MM.1S (cell line): ENCODE measurements at regions not wholly inside any gene's neighbourhood (a gene's known extent, or its start where the extent isn't known, plus 50 kb on each side); places are given as distances from the start of the nearest gene placed in this dataset.

Source experiments
- DNase-seq: peaks from one replicate; pipeline ENCODE4 v3.0.0-alpha.2; 2015
- H2AFZ ChIP-seq: fragments of 300-600 bp; sonication (generic); 2 replicates; pipeline ENCODE4 v1.6.0; 2016; ENCODE audit warnings: antibody characterized with exemption, low read length
- H3F3A ChIP-seq: fragments of 300-600 bp; sonication (generic); 2 replicates; pipeline ENCODE4 v1.6.1; 2016; ENCODE audit warnings: mild to moderate bottlenecking, antibody characterized with exemption, low read length, moderate library complexity, mixed read lengths; ENCODE audit not compliant: insufficient read depth
- H3K27ac ChIP-seq: fragments of 300-600 bp; sonication (generic); 2 replicates; pipeline ENCODE4 v1.5.1; 2016; ENCODE audit warnings: mild to moderate bottlenecking, low read length
- H3K27me3 ChIP-seq: fragments of 300-600 bp; sonication (generic); replicated peaks from 2 replicates; pipeline ENCODE4 v1.6.0; 2016; ENCODE audit warnings: low read length; ENCODE audit not compliant: insufficient read depth
- H3K36me3 ChIP-seq: fragments of 300-600 bp; sonication (generic); replicated peaks from 2 replicates; pipeline ENCODE4 v1.6.1; 2016; ENCODE audit warnings: mild to moderate bottlenecking, low read length, mixed read lengths; ENCODE audit not compliant: insufficient read depth
- H3K4me1 ChIP-seq: fragments of 300-600 bp; sonication (generic); 2 replicates; pipeline ENCODE4 v1.6.1; 2016; ENCODE audit warnings: low read length, mixed read lengths
- H3K4me2 ChIP-seq: fragments of 300-600 bp; sonication (generic); 2 replicates; pipeline ENCODE4 v1.6.0; 2016; ENCODE audit warnings: low read depth, low read length
- H3K4me3 ChIP-seq: fragments of 300-600 bp; sonication (generic); 2 replicates; pipeline ENCODE4 v1.5.1; 2016; ENCODE audit warnings: low read length, mixed read lengths
- H3K79me2 ChIP-seq: fragments of 300-600 bp; sonication (generic); 2 replicates; pipeline ENCODE4 v1.6.1; 2016; ENCODE audit warnings: mixed run types, low read length, mixed read lengths
- H3K9ac ChIP-seq: fragments of 300-600 bp; sonication (generic); 2 replicates; pipeline ENCODE4 v1.6.1; 2016; ENCODE audit warnings: low read length, mixed read lengths
- H3K9me2 ChIP-seq: fragments of 300-600 bp; sonication (generic); replicated peaks from 2 replicates; pipeline ENCODE4 v1.6.1; 2016; ENCODE audit warnings: mild to moderate bottlenecking, low read length, mixed read lengths; ENCODE audit not compliant: insufficient read depth
- H3K9me3 ChIP-seq: fragments of 300-600 bp; sonication (generic); replicated peaks from 2 replicates; pipeline ENCODE4 v1.6.1; 2016; ENCODE audit warnings: mild to moderate bottlenecking, low read length, mixed read lengths; ENCODE audit not compliant: insufficient read depth
- H4K20me1 ChIP-seq: fragments of 300-600 bp; sonication (generic); 2 replicates; pipeline ENCODE4 v1.6.1; 2016; ENCODE audit warnings: mild to moderate bottlenecking, low read length, moderate library complexity, mixed read lengths; ENCODE audit not compliant: insufficient read depth
- EZH2 ChIP-seq: fragments of 300-600 bp; sonication (generic); optimal IDR thresholded peaks from 2 replicates; pipeline ENCODE3; 2017; ENCODE audit warnings: low read depth, mild to moderate bottlenecking, antibody characterized with exemption, low read length, mixed read lengths
- EZH2phosphoT487 ChIP-seq: fragments of 300-600 bp; sonication (generic); IDR thresholded peaks from 2 replicates; pipeline ENCODE4 v1.6.1; 2018; ENCODE audit warnings: antibody characterized with exemption, low read length
- TF ChIP-seq, protein P1 (sequence below): fragments of 300-600 bp; sonication (generic); IDR thresholded peaks from 2 replicates; pipeline ENCODE4 v1.5.1; 2016; ENCODE audit warnings: antibody characterized with exemption, low read length, mixed read lengths

GRCh38 chr11:15769203-15769602 lies 587.1 kb downstream of the SOX6 start:
- Histone ChIP-seq H3K9me2 (no peaks in the 10 kb centered on the region), H3K79me2 (no peaks in the 10 kb centered on the region), H2AFZ (no peak overlapping the region), H3K27me3 (no peaks in the 10 kb centered on the region), H4K20me1 (no peaks in the 10 kb centered on the region), H3K9me3 (no peaks in the 10 kb centered on the region), H3K27ac (no peak overlapping the region), H3K4me3 (no peak overlapping the region), H3F3A (no peaks in the 10 kb centered on the region), H3K9ac (no peak overlapping the region), H3K36me3 (no peaks in the 10 kb centered on the region), H3K4me2 (no peak overlapping the region), H3K4me1 (no peaks in the 10 kb centered on the region)
- TF ChIP-seq EZH2phosphoT487, result no peak
- no peak for TF ChIP-seq EZH2
- TF ChIP-seq, protein P1, sequence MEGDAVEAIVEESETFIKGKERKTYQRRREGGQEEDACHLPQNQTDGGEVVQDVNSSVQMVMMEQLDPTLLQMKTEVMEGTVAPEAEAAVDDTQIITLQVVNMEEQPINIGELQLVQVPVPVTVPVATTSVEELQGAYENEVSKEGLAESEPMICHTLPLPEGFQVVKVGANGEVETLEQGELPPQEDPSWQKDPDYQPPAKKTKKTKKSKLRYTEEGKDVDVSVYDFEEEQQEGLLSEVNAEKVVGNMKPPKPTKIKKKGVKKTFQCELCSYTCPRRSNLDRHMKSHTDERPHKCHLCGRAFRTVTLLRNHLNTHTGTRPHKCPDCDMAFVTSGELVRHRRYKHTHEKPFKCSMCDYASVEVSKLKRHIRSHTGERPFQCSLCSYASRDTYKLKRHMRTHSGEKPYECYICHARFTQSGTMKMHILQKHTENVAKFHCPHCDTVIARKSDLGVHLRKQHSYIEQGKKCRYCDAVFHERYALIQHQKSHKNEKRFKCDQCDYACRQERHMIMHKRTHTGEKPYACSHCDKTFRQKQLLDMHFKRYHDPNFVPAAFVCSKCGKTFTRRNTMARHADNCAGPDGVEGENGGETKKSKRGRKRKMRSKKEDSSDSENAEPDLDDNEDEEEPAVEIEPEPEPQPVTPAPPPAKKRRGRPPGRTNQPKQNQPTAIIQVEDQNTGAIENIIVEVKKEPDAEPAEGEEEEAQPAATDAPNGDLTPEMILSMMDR, result no peak
- no peak for DNase-seq

DNA sequence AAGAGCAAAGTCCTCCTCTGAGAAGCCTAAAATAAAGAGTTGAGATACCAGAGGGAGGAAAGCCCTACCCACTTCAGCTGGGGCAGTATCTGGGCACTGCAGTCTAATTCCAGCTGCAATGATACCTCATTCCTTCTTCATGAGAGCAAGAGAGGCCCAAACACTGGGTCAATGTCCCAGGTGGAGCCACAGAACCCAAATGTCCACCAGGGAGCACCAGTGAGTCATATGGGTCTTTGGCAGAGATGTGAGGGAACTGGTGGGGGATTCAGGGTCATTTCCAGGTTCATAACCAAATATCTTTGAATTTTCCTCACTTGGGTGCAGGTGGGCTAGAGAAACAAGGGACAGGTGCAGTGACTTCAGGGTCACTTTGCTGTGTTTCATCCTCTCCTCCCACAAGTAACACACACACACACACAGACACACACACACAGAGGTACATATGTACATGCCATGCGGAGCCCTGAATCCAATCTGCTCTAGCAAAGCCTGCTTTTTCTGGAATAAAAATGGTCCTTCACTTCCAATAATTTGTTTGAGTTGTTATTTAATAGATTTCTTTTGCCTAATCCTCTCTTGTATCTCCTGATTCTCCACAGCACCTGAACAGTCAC lies 585.4 kb downstream of the SOX6 start:
- peak; percentile 34 for DNase-seq
- TF ChIP-seq EZH2 (no peak), EZH2phosphoT487 (no peak)
- TF ChIP-seq, protein P1, result peak; percentile 50
- no peaks in the 10 kb centered on the region for H3K79me2 ChIP-seq

DNA sequence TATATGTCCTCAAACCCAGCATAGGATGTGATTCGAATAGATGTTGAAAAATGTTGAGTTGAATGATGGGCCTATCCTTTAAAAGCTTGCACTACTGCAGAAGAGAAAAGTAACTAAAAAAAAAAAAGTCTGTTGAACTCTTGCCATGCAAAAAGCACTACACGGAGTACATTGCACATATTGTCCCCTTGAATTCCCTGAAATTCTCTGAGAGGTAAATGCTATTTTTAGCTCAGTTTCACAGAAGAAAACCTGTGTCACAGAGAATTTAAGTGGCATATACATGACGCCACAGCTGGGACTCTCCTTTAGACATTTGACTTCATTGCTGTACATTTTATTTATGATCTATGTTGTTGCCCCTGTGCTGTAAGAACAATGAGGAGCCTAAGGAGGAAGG lies 583.8 kb downstream of the SOX6 start:
- Histone ChIP-seq H3K79me2 (no peaks in the 10 kb centered on the region), H2AFZ (no peak overlapping the region), H4K20me1 (no peaks in the 10 kb centered on the region), H3K4me1 (no peaks in the 10 kb centered on the region), H3F3A (no peaks in the 10 kb centered on the region), H3K9ac (no peak overlapping the region), H3K27me3 (no peaks in the 10 kb centered on the region), H3K4me2 (no peak overlapping the region), H3K36me3 (no peaks in the 10 kb centered on the region), H3K27ac (no peak overlapping the region), H3K9me2 (no peaks in the 10 kb centered on the region), H3K9me3 (no peaks in the 10 kb centered on the region), H3K4me3 (no peak overlapping the region)
- no peak for DNase-seq
- TF ChIP-seq EZH2phosphoT487 (no peak), EZH2 (no peak)
- TF ChIP-seq, protein P1, result no peak

More for the DNA sequence above, 585.4 kb downstream of the SOX6 start:
- no peaks in the 10 kb centered on the region for H3K9me3 ChIP-seq
- no peak overlapping the region for H3K9ac ChIP-seq
- H3K36me3 ChIP-seq, result no peaks in the 10 kb centered on the region
- H4K20me1 ChIP-seq, result no peaks in the 10 kb centered on the region
- no peak overlapping the region for H2AFZ ChIP-seq
- H3F3A ChIP-seq, result no peaks in the 10 kb centered on the region
- H3K9me2 ChIP-seq, result no peaks in the 10 kb centered on the region
- no peak overlapping the region for H3K4me3 ChIP-seq
- no peaks in the 10 kb centered on the region for H3K4me1 ChIP-seq
- no peaks in the 10 kb centered on the region for H3K27me3 ChIP-seq
- H3K4me2 ChIP-seq, result no peak overlapping the region
- no peak overlapping the region for H3K27ac ChIP-seq
